HG03457 (cell line): ENCODE measurements at regions not wholly inside any gene's neighbourhood (a gene's known extent, or its start where the extent isn't known, plus 50 kb on each side); places are given as distances from the start of the nearest gene placed in this dataset.
"Not testable (repeated sequence)": the region's sequence is repeated elsewhere in the genome, so short reads cannot be mapped to it uniquely, and the experiment has no call there.

Source experiments
- ATAC-seq: cut with Tn5 transposase; IDR thresholded peaks from one replicate; pipeline ENCODE4 v1.9.1; 2021; ENCODE audit warnings: moderate number of reproducible peaks; ENCODE audit not compliant: unreplicated experiment

GRCh38 chr11:79670882-79671281, 230.1 kb upstream of the TENM4 start:
- ATAC-seq: no peak

- no peak for ATAC-seq
Measured at GRCh38 chr11:79668575-79668974, 227.7 kb upstream of the TENM4 start.

DNA sequence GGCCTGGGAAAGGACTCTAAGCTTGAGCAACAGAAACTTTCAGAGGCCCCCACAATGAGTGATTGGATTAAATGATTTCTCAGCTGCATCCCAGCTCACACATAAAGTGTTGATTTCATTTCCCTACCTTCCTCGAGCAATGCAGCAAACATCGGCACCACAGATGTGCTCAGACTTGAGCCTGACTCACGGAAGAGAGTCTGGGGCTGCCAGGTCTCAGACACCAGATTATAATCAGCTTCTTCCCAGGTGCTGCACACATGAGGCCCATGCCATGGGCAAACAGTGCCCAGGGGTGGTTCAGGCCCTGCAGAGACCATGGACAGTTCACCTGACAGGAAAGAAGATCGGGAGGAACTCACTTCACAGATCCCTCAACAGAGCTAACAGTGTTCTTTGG, 226.6 kb upstream of the TENM4 start:
- no peak for ATAC-seq

- no peak for ATAC-seq
Measured at GRCh38 chr11:79663017-79663416, 222.2 kb upstream of the TENM4 start.

GRCh38 chr11:79661373-79661772, 220.5 kb upstream of the TENM4 start:
- no peak for ATAC-seq

DNA sequence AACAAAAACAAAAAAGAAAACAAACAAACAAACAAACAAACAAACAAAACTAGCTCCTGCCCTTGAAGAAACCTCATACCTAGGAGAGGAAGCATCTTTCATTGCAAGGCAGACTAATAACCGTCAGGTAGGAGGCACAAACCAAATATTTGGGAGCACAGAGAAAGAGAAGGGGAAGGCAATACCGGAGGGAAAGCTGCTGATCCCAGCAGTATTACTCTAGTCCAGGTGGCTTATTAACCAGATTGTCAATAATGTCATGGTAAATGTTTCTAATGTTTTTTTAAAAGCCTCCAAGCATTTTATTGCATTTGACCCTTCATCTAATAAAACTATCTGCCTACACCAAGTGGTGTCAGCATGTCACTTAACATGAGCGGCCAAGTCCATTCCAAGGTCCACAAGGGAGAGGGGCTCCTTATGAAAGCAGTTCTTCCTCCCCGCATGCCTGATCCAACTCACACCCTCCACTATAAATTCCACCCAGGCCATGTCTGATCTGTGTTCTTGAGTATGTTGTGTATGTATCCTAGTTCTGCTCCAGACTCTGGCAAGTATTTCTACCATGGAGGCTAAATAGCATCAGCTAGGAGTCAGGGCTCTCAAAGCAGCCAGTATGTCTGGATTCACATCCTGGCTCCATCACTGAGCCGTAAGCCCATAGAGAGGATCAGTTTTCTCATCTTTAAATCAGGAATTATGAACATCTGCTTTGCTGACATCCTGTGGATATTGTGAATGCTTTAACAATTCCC, 208.1 kb upstream of the TENM4 start:
- ATAC-seq: no peak

GRCh38 chr11:79637219-79637618, 196.4 kb upstream of the TENM4 start:
- ATAC-seq: no peak

GRCh38 chr11:79634905-79635304, 194.1 kb upstream of the TENM4 start:
- no peak for ATAC-seq

DNA sequence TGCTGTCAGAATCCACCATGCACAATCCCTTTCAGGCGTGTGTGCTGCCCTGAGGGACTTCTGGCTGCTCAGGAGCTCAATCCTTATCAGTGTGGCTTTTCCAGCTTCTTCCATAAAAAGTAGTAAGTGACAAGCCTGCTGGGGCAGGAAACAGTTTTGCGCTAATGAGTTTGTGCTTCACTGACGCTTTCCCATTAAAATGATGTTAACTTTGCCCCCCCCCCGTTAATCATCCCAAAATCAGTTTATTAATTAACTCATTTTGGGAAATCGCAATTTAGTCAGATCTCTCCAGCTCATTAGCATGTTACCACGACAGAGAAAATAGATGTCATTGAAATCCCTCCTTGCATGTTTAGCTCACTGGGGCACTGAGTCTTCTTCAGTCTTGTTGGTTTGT, 186.5 kb upstream of the TENM4 start:
- no peak for ATAC-seq

DNA sequence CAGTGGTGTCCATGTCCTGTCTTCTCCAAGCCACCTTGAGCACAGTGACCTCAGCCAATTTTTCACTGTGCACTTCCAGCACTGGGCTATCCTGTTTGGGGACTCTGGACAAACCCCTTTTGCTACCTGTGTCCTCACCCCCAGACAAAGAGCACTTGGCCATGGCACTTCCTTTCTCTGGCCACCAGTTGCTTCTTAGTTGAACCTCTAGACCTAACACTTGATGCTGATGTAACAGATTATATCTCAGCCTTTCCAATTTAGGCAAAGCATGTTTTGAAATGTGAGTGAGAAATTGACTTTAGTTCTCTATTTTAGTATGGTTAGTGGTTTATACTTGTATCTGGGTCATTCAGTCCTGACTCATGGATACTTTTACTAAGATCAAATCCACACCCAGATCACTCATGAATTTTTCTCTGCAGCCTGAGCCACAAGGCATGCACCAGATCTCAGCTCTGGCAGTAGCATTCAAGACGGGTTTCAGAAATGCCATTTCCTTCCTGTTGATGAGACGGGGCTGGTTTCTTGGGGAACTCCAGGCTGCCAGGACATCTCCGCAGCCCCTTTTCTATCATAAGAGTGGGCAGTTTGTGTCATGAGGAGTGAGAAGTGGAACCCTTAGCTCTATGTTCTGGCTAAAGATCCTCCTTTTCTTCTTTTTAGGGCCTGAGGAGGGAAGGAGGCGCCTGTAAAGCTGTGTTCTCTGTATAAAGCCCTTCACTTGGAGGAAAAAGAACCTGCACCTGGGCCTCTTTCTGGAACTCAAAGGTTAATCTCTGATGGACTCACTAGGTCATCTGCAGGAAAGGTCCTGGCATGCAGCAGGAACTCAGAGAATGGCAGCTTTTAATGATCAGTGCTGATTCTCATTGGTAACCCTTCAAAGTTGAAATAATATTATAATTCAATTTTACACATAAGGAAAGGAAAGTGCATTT, 185.6 kb upstream of the TENM4 start:
- no peak for ATAC-seq

DNA sequence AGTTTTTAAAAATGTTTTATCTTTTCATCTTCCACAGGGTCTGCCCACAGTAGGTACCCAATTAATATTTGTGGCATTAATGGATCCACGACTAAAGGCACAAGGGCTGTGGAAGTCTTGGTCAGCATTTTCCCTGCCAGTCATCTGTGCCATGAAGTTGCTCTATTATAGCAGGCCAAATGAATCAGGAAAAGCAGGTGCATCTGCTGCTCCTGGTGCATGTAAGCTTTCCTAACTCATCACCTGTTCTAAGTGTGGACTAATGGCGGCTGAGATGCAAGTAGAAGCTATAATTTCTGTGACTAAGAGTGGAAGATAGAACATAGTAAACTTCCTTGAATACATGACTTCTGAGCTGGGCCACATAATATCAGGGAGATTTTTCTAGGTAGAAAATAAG, 182.5 kb upstream of the TENM4 start:
- ATAC-seq: no peak

GRCh38 chr11:79617561-79617960, 176.7 kb upstream of the TENM4 start:
- ATAC-seq: no peak

- no peak for ATAC-seq
Measured at GRCh38 chr11:79616392-79616851, 175.6 kb upstream of the TENM4 start.

DNA sequence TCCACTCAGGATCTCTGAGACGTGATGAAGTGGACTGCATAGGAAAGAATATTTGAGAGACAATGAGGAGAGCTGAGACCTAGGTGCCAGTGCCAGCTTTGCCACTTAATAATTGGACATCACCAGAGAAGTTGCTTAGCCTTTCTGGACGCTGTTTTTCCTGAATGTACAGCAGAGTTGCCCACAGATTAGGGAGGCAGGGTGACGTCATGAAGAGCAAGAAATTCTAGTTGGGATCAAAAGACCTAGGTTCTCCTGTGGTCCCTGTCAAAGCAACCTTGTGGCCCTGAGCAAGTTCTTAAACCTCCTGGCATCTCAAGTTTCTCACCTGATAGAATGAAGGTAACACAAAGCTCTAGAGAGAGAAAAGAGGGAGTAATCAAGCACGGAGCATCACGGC, 174.6 kb upstream of the TENM4 start:
- ATAC-seq: no peak

DNA sequence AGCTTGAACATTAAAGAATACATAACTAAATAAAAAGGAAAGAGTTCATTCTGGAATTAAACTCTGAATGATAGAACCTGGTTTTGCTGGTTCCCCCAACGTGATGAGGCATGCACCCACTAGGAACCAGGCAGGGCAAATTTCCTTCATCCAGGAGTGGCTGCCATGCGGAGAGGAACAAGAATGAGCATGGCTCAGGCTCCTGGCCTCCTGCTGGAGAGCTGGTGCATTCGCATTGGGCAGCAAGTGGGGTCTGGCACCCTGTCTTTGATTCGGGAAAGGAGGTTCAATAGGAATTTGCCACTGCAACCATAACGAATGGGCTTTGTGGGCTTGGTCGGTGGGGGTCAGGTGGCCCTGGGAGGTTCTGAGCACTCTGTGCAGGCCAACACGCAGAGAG, 169.8 kb upstream of the TENM4 start:
- no peak for ATAC-seq

DNA sequence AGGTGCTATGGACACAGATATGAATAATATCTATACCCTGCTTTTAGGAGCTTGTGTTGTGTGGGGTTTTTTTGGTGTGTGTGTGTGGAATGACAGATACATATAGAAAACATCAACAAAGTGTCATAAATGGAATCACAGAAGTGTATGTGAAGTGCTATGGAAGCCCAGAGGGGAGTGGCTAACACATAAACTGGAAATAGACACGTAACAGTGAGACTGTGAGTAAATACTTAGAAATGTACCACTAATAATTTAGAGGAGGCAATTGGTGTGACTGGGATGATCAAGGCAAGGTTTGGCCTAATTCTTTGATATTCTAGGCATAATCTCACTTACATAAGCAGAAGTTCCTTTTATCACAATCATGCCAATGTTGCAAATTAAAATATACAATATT, 169.3 kb upstream of the TENM4 start:
- no peak for ATAC-seq

- ATAC-seq: no peak
Measured at GRCh38 chr11:79609511-79609910, 168.7 kb upstream of the TENM4 start.

DNA sequence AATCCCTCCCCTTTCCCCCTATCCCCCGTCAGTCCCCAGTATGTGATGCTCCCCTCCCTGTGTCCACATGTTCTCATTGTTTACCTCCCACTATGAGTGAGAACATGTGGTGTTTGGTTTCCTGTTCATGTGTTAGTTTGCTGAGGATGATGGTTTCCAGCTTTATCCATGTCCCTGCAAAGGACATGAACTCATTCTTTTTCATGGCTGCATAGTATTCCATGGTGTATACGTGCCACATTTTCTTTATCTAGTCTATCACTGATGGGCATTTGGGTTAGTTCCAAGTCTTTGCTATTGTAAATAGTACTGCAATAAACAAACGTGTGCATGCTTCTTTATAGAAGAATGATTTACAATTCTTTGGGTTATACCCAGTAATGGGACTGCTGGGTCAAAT, 165.6 kb upstream of the TENM4 start:
- ATAC-seq: not testable (repeated sequence)

DNA sequence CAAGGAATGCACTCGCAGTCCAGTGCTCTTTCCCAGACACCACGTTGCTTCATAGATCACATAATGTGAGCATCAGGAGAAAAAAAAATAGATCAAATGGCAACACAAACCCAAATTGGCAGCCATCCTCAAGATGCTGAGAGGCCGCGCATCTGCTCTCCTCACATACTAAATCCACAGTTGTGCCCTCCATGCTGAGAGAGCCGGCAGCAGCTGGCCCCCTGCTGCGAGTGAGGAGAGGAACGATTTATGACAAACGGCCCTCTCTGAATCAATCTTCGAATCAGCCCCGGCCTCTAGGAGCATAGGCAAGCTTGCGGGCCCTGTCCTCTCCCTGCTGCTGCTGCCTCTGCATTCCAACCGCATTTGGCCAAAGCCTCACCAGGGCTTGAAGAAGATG, 159.9 kb upstream of the TENM4 start:
- no peak for ATAC-seq

DNA sequence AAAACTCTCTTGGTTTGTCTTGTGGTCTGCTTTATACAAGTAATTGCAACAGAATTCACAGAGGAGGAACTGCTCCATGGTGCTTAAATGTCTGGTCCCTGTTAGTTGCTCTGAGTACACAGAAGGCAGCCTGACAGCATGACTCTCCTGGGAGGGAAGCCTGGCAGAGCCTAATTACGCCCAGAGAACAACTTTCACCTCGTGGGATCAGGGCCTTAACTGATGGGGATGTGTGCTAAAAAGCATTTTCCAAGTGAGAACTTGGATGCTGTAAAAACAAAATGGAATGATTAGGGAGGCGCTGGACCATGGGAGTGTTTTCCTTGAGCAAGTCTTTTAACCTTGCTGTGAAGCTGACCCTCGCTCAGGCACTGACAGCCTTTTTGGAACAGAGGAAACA, 154.0 kb upstream of the TENM4 start:
- ATAC-seq: no peak

DNA sequence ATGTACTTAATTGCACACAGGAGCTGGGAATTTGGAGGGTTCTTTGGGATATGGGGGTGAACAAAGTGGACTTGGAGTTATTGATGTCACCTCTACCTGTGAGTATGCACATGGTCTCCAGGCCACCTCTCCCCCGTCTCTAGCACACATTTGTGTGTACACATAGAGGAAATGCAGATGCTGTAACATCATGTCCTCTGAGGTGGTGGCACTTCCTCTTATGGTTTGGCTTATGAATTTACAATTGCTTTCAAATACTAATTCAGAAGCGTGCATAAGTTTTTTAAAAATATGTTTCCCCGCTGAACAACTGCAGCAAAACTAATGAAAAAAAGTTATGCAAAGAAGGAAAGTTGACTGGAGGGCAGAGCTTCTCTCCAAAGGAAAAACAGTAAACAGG, 152.0 kb upstream of the TENM4 start:
- no peak for ATAC-seq

DNA sequence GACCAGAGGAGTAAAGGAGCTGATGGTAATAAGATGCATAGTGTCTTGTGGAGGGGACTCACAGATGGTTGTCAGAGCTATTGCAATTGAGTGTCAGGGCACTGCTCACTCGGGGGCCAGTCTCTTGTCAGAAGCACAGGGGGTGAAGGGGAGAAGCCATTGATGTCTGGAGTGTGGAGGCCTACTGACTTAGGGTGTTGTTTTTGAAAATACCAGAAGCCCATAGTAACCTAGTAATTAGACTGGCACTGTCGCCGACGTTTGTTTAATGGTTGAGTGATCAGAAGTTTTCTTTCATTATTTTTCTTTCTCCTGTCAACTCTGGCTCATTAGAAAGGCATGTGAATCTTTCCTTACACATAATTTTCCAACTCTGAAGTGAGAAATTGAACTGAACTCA, 151.6 kb upstream of the TENM4 start:
- no peak for ATAC-seq
